ENCODE measurements at regions not wholly inside any gene's neighbourhood (a gene's known extent, or its start where the extent isn't known, plus 50 kb on each side); places are given as distances from the start of the nearest gene placed in this dataset.

DNA sequence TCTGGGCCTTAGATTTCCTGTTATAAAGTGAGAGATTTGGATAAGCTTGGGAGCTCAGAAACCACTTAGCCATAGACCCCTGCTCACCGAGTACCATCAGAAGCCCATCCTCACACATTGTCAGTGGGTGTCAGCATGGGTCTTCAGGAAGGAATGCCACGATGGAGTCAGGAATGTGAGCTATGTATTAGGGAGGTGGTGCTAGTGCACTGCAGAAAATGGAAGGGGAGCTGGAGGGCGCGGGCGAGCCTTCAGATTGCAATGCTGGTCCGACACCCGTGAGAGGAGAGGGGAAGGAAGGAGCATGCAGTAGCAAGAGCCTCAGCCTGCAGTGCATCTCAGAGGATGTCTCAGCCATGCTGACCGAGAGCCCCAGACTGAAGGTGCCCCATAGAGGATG, 294.5 kb downstream of the FOXL1 start:
- ATAC-seq (ENCODE audit: insufficient read depth, low read depth): no peak
- no peak for DNase-seq
- H3K4me1 ChIP-seq (ENCODE audit: insufficient read depth, low read length): no peaks in the 10 kb centered on the region
- H2AFZ ChIP-seq (ENCODE audit: low read depth, low read length): no peak overlapping the region
- no peak for TF ChIP-seq EZH2 (IDR thresholded peaks at IDR 0.05; ENCODE audit: borderline replicate concordance, low read depth, low read length, severe bottlenecking)
- TF ChIP-seq, protein P1, sequence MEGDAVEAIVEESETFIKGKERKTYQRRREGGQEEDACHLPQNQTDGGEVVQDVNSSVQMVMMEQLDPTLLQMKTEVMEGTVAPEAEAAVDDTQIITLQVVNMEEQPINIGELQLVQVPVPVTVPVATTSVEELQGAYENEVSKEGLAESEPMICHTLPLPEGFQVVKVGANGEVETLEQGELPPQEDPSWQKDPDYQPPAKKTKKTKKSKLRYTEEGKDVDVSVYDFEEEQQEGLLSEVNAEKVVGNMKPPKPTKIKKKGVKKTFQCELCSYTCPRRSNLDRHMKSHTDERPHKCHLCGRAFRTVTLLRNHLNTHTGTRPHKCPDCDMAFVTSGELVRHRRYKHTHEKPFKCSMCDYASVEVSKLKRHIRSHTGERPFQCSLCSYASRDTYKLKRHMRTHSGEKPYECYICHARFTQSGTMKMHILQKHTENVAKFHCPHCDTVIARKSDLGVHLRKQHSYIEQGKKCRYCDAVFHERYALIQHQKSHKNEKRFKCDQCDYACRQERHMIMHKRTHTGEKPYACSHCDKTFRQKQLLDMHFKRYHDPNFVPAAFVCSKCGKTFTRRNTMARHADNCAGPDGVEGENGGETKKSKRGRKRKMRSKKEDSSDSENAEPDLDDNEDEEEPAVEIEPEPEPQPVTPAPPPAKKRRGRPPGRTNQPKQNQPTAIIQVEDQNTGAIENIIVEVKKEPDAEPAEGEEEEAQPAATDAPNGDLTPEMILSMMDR (IDR thresholded peaks at IDR 0.05; ENCODE audit: borderline replicate concordance, extremely low read depth, low read length, poor library complexity, severe bottlenecking): no peak
- no peaks in the 10 kb centered on the region for H3K36me3 ChIP-seq (ENCODE audit: insufficient read depth, low read length)
- no peak overlapping the region for H3K9ac ChIP-seq (ENCODE audit: low read depth, low read length)
- H3K27me3 ChIP-seq (ENCODE audit: insufficient read depth, low read length, poor library complexity): peaks cover 3% of the 10 kb centered on the region
- no peak overlapping the region for H3K27ac ChIP-seq (ENCODE audit: low read length)
- no peaks in the 10 kb centered on the region for H3K9me3 ChIP-seq (ENCODE audit: insufficient read depth, low read length, severe bottlenecking)
- no peaks in the 10 kb centered on the region for H3K79me2 ChIP-seq (ENCODE audit: insufficient read depth, low read length)
- H3K4me2 ChIP-seq (ENCODE audit: insufficient read depth, low read length): no peak overlapping the region
- H4K20me1 ChIP-seq (ENCODE audit: insufficient read depth, low read length): no peaks in the 10 kb centered on the region
- H3K4me3 ChIP-seq (ENCODE audit: low read depth in 1 of 2, low read length in 2 of 2): no peak overlapping the region

DNA sequence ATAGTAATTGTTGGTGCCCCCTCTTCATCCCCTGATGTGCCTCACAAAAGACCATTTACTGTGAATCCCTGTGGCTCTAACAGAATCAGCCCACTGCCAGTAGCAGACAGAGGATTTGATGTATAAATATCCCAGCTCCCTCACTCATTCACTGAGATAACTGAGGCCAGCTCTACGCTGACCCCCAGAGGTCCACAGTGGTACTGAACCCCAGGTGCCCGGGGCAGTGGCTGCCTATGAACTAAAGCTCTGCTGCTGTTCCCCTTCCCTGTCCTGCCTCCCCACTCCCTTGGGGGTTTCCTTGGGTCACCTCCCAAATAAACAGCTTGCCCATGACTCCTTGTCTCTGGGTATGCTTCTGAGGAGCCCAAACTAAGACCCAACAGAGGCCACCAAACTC, 295.8 kb downstream of the FOXL1 start:
- DNase-seq (peak; percentile 48), ATAC-seq (ENCODE audit: insufficient read depth, low read depth) (peak; percentile 64; the same call in 2 of the 3 replicates)
- H3K9me3 ChIP-seq (ENCODE audit: insufficient read depth, low read length, severe bottlenecking): no peaks in the 10 kb centered on the region
- H3K27ac ChIP-seq (ENCODE audit: low read length): no peak overlapping the region
- H2AFZ ChIP-seq (ENCODE audit: low read depth, low read length): no peak overlapping the region
- H3K36me3 ChIP-seq (ENCODE audit: insufficient read depth, low read length): no peaks in the 10 kb centered on the region
- H3K79me2 ChIP-seq (ENCODE audit: insufficient read depth, low read length): no peaks in the 10 kb centered on the region
- peaks cover 3% of the 10 kb centered on the region for H3K27me3 ChIP-seq (ENCODE audit: insufficient read depth, low read length, poor library complexity)
- no peaks in the 10 kb centered on the region for H3K4me1 ChIP-seq (ENCODE audit: insufficient read depth, low read length)
- H3K9ac ChIP-seq (ENCODE audit: low read depth, low read length): no peak overlapping the region
- H3K4me2 ChIP-seq (ENCODE audit: insufficient read depth, low read length): no peak overlapping the region
- TF ChIP-seq, protein P1 (IDR thresholded peaks at IDR 0.05; ENCODE audit: borderline replicate concordance, extremely low read depth, low read length, poor library complexity, severe bottlenecking): peak; percentile 79
- TF ChIP-seq EZH2 (IDR thresholded peaks at IDR 0.05; ENCODE audit: borderline replicate concordance, low read depth, low read length, severe bottlenecking): no peak
- no peak overlapping the region for H3K4me3 ChIP-seq (ENCODE audit: low read depth in 1 of 2, low read length in 2 of 2)
- H4K20me1 ChIP-seq (ENCODE audit: insufficient read depth, low read length): no peaks in the 10 kb centered on the region

DNA sequence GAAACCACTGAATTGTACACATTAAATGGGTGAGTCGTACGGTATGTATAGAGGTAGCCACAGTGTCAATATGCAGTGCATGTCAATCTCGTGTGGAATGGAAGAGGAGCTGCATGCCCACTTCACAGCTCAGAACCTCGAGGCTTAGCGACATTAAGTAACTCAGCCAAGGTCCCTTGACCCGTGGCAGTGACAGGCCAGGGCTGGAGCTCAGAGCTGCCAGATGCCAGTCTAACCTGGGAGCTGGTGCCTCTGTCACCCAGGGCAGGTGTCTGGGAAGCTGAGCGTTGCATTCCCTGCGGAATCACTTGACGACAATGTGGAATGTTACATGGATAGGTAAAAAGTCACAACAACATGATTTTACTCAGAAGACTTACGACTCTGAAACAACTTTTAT, 298.1 kb downstream of the FOXL1 start:
- H2AFZ ChIP-seq (ENCODE audit: low read depth, low read length): no peak overlapping the region
- H3K27ac ChIP-seq (ENCODE audit: low read length): no peak overlapping the region
- no peaks in the 10 kb centered on the region for H3K79me2 ChIP-seq (ENCODE audit: insufficient read depth, low read length)
- no peaks in the 10 kb centered on the region for H3K9me3 ChIP-seq (ENCODE audit: insufficient read depth, low read length, severe bottlenecking)
- H3K4me2 ChIP-seq (ENCODE audit: insufficient read depth, low read length): no peak overlapping the region
- no peaks in the 10 kb centered on the region for H4K20me1 ChIP-seq (ENCODE audit: insufficient read depth, low read length)
- no peaks in the 10 kb centered on the region for H3K4me1 ChIP-seq (ENCODE audit: insufficient read depth, low read length)
- H3K4me3 ChIP-seq (ENCODE audit: low read depth in 1 of 2, low read length in 2 of 2): no peak overlapping the region
- H3K27me3 ChIP-seq (ENCODE audit: insufficient read depth, low read length, poor library complexity): peaks cover 3% of the 10 kb centered on the region
- no peak for ATAC-seq (ENCODE audit: insufficient read depth, low read depth)
- TF ChIP-seq, protein P1 (IDR thresholded peaks at IDR 0.05; ENCODE audit: borderline replicate concordance, extremely low read depth, low read length, poor library complexity, severe bottlenecking): no peak
- TF ChIP-seq EZH2 (IDR thresholded peaks at IDR 0.05; ENCODE audit: borderline replicate concordance, low read depth, low read length, severe bottlenecking): no peak
- no peak for DNase-seq
- H3K9ac ChIP-seq (ENCODE audit: low read depth, low read length): no peak overlapping the region
- H3K36me3 ChIP-seq (ENCODE audit: insufficient read depth, low read length): no peaks in the 10 kb centered on the region

DNA sequence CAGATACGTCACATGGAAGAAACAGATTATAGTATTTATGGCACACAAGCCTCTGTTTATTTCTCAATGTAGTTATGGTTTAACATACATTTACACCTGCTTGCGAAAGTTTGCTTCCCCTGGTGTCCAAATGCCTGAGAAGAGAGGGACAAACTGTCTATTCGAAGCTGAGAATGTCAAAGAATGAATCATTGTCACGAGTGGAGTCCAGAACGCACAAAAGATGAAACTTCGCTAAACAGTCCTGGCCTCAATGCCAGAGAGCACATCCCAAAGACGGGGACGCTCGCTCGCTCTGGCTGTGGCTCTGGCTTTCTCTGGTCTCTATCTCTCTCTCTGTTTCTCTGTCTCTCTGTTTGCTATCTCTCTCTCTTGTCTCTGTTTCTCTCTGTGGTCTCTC, 298.8 kb downstream of the FOXL1 start:
- H4K20me1 ChIP-seq (ENCODE audit: insufficient read depth, low read length): no peaks in the 10 kb centered on the region
- no peak overlapping the region for H2AFZ ChIP-seq (ENCODE audit: low read depth, low read length)
- H3K27me3 ChIP-seq (ENCODE audit: insufficient read depth, low read length, poor library complexity): peaks cover 6% of the 10 kb centered on the region
- no peak overlapping the region for H3K4me3 ChIP-seq (ENCODE audit: low read depth in 1 of 2, low read length in 2 of 2)
- H3K36me3 ChIP-seq (ENCODE audit: insufficient read depth, low read length): no peaks in the 10 kb centered on the region
- H3K4me2 ChIP-seq (ENCODE audit: insufficient read depth, low read length): no peak overlapping the region
- H3K4me1 ChIP-seq (ENCODE audit: insufficient read depth, low read length): no peaks in the 10 kb centered on the region
- ATAC-seq (ENCODE audit: insufficient read depth, low read depth): no peak
- no peak for DNase-seq
- no peak for TF ChIP-seq EZH2 (IDR thresholded peaks at IDR 0.05; ENCODE audit: borderline replicate concordance, low read depth, low read length, severe bottlenecking)
- TF ChIP-seq, protein P1 (IDR thresholded peaks at IDR 0.05; ENCODE audit: borderline replicate concordance, extremely low read depth, low read length, poor library complexity, severe bottlenecking): no peak
- H3K9ac ChIP-seq (ENCODE audit: low read depth, low read length): no peak overlapping the region
- H3K27ac ChIP-seq (ENCODE audit: low read length): no peak overlapping the region
- no peaks in the 10 kb centered on the region for H3K9me3 ChIP-seq (ENCODE audit: insufficient read depth, low read length, severe bottlenecking)
- no peaks in the 10 kb centered on the region for H3K79me2 ChIP-seq (ENCODE audit: insufficient read depth, low read length)
